Esophagus squamous epithelium (tissue), 5 donors: ENCODE measurements at regions not wholly inside any gene's neighbourhood (a gene's known extent, or its start where the extent isn't known, plus 50 kb on each side); places are given as distances from the start of the nearest gene placed in this dataset.

Experiments used
- DNase-seq: peaks from one replicate; lab custom pipeline; 2025; lab: John Stamatoyannopoulos, UW
- H3K27ac ChIP-seq, 4 donors: fragments of 200-600 bp; sonication (generic); one replicate each; pipeline ENCODE4 v1.5.1; 2016 to 2019; ENCODE audit warnings: mild to moderate bottlenecking in 1 of 4
- H3K27me3 ChIP-seq, 4 donors: fragments of 200-600 bp; sonication (generic); 1 replicate in 3 of 4; 2 replicates in 1 of 4; pipeline versions ENCODE4 v1.5.1 to v1.6.0; 2017 to 2021; ENCODE audit warnings: antibody characterized with exemption in 1 of 4
- H3K36me3 ChIP-seq, 3 donors: fragments of 200-600 bp; sonication (generic); one replicate each; pipeline ENCODE4 v1.5.1; 2016 to 2019
- H3K4me1 ChIP-seq, 3 donors: fragments of 200-600 bp; sonication (generic); one replicate each; pipeline ENCODE4 v1.5.1; 2017 to 2019
- H3K4me3 ChIP-seq, 4 donors: fragments of 200-600 bp; sonication (generic); 1 replicate in 3 of 4; 2 replicates in 1 of 4; pipeline ENCODE4 v1.5.1; 2016 to 2019; ENCODE audit warnings: mild to moderate bottlenecking in 2 of 4, moderate library complexity in 1 of 4
- H3K9me3 ChIP-seq, 3 donors: fragments of 200-600 bp; sonication (generic); one replicate each; pipeline ENCODE4 v1.5.1; 2016 to 2019
- CTCF ChIP-seq, 6 experiments: fragments of 450-650 bp in 4 of 6; fragments of 200-600 bp in 2 of 6; sonication (generic) in 2 of 6; IDR thresholded peaks; one replicate each; pipeline ENCODE4 v1.5.1; 2016 to 2019; ENCODE audit warnings: antibody characterized with exemption in 6 of 6, mild to moderate bottlenecking in 4 of 6, moderate library complexity in 4 of 6
- POLR2A ChIP-seq, 4 donors: fragments of 450-650 bp; IDR thresholded peaks; one replicate each; pipeline ENCODE4 v1.6.1; 2017; ENCODE audit warnings: antibody characterized with exemption in 4 of 4, mild to moderate bottlenecking in 4 of 4, moderate library complexity in 3 of 4
- WGBS, 2 donors: methylation state at CpG; one replicate each; pipeline ENCODE4 v1.1.5; 2018; 5-methylcytosine and 5-hydroxymethylcytosine counted together
- intact Hi-C: fragments of 100-400 bp; cut with DNase I; formaldehyde crosslinking; loops from one replicate; pipeline ENCODE4 v1.15.0; 2022
- donor health status: DM: yes; HTN: yes; CAD: no.

DNA sequence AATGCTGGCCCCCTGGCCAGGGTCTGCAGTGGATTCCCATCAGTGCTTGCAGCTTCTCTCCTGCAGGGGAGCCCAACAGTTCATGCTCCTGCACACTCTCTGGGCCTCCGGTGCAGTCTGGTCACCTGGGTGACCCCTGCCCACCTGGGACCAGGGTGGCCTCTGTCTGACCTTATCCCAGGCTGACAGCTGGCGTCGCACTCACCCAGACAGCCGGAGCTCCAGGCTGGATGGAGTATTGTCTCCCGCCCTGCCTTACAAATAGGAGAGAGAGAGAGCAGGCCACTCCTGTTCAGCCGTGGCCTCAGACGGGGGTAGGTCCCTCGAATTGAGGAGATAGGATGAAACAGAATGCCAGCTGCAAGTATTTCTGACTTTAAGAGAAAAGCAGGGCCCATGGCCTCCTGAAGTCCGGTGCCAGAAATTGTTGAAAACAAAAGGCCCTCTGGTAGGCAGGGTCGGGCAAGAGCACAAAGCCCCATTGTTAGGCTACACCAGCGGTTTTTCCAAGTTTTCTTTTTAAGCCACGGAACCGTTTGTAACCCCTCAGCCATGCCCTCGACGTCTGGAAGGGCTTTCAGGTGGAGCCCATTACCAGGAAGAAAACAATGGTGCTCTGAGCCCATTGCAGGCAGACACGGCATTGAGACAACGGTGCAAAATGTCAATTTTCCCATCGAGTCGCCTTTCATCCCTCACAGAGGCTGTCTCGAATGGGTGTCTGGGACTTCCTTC lies 258.4 kb downstream of the BCL11A start:
- Histone ChIP-seq H3K4me1 (peaks cover 0 to 46% (median 17%) of the 10 kb centered on the region in 3 donors), H3K36me3 (no peaks in the 10 kb centered on the region), H3K27me3 (no peaks in the 10 kb centered on the region), H3K4me3 (no peak overlapping the region), H3K27ac (peak overlapping the region; percentile 74 to 83 (median 78)), H3K9me3 (no peaks in the 10 kb centered on the region)
- TF ChIP-seq CTCF (IDR thresholded peaks at IDR 0.05) (no peak), POLR2A (IDR thresholded peaks at IDR 0.05) (no peak)
- intact Hi-C loops, result no loop called here
- DNase-seq, result no peak
- 74 to 76% methylated on average over 17 to 20 of the region's 20 CpGs for WGBS, 2 donors

- intact Hi-C loops, result no loop called here
- Histone ChIP-seq H3K4me1 (peaks cover 0 to 56% (median 19%) of the 10 kb centered on the region in 3 donors), H3K9me3 (no peaks in the 10 kb centered on the region), H3K4me3 (no peak overlapping the region), H3K36me3 (no peaks in the 10 kb centered on the region), H3K27ac (no peak overlapping the region), H3K27me3 (no peaks in the 10 kb centered on the region)
- 79% methylated on average over 2 to 3 of the region's 3 CpGs for WGBS, 2 donors
- no peak for DNase-seq
- TF ChIP-seq POLR2A (IDR thresholded peaks at IDR 0.05) (no peak), CTCF (IDR thresholded peaks at IDR 0.05) (no peak)
Observed at GRCh38 chr2:60292242-60292641, 261.2 kb downstream of the BCL11A start.

DNA sequence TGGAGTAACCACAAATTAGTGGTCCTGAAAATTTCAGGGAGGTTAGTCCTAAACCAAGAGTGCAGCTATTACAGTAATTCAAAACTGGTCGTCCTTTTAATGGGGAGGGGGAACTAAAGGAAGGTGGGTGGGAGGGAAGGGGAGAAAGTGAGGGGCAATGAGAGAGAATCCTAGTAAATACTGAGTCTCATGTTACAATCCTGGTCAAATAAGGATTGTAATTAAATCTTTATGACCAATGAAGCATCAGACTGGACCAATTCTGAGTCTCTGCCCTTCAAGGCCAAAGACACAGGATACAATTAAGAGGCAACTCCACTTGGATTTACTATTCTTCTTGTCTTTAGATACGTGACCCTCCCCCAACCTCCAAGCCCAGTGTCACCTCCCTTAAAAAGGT lies 262.9 kb downstream of the BCL11A start:
- no peak for DNase-seq
- TF ChIP-seq POLR2A (IDR thresholded peaks at IDR 0.05) (no peak), CTCF (IDR thresholded peaks at IDR 0.05) (no peak)
- no peaks in the 10 kb centered on the region for H3K36me3 ChIP-seq
- no peak overlapping the region for H3K4me3 ChIP-seq
- no peaks in the 10 kb centered on the region for H3K9me3 ChIP-seq
- no peak overlapping the region for H3K27ac ChIP-seq
- intact Hi-C loops, result no loop called here
- peaks cover 6 to 56% (median 19%) of the 10 kb centered on the region in 3 donors for H3K4me1 ChIP-seq
- 45 to 58% methylated on average over 2 of the region's 2 CpGs for WGBS, 2 donors
- no peaks in the 10 kb centered on the region for H3K27me3 ChIP-seq

GRCh38 chr2:60285626-60286316 lies 267.7 kb downstream of the BCL11A start:
- intact Hi-C loops, result no loop called here
- peak overlapping the region; percentile 38 to 69 (median 58) for H3K27ac ChIP-seq
- no peaks in the 10 kb centered on the region for H3K9me3 ChIP-seq
- H3K36me3 ChIP-seq, result no peaks in the 10 kb centered on the region
- no peak overlapping the region for H3K4me3 ChIP-seq
- TF ChIP-seq POLR2A (IDR thresholded peaks at IDR 0.05) (no peak), CTCF (IDR thresholded peaks at IDR 0.05) (no peak)
- 14 to 36% methylated on average over 2 to 4 of the region's 5 CpGs for WGBS, 2 donors
- no peak for DNase-seq
- H3K27me3 ChIP-seq, result no peaks in the 10 kb centered on the region
- H3K4me1 ChIP-seq, result peaks cover 9 to 44% (median 18%) of the 10 kb centered on the region in 3 donors

GRCh38 chr2:60283626-60284025 lies 269.8 kb downstream of the BCL11A start:
- Histone ChIP-seq H3K4me1 (peaks cover 9 to 29% (median 14%) of the 10 kb centered on the region in 3 donors), H3K27me3 (no peaks in the 10 kb centered on the region), H3K36me3 (no peaks in the 10 kb centered on the region), H3K27ac (no peak overlapping the region), H3K4me3 (no peak overlapping the region), H3K9me3 (no peaks in the 10 kb centered on the region)
- intact Hi-C loops, result no loop called here
- WGBS, 2 donors, result 44 to 69% methylated on average over 3 of the region's 4 CpGs
- DNase-seq, result no peak
- TF ChIP-seq CTCF (IDR thresholded peaks at IDR 0.05) (no peak), POLR2A (IDR thresholded peaks at IDR 0.05) (no peak)
